HG03442 (cell line): ENCODE measurements at regions not wholly inside any gene's neighbourhood (a gene's known extent, or its start where the extent isn't known, plus 50 kb on each side); places are given as distances from the start of the nearest gene placed in this dataset.
"Not testable (repeated sequence)": the region's sequence is repeated elsewhere in the genome, so short reads cannot be mapped to it uniquely, and the experiment has no call there.

ENCODE experiments used
- ATAC-seq: cut with Tn5 transposase; IDR thresholded peaks from one replicate; pipeline ENCODE4 v1.9.1; 2021; ENCODE audit warnings: mild to moderate bottlenecking, moderate library complexity; ENCODE audit not compliant: unreplicated experiment

- ATAC-seq: no peak
These were observed 572.4 kb upstream of the PPP2R3A start for GRCh38 chr3:135393159-135393558.

- no peak for ATAC-seq
These were observed 571.5 kb upstream of the PPP2R3A start for GRCh38 chr3:135393898-135394525.

GRCh38 chr3:135412475-135412874 lies 553.1 kb upstream of the PPP2R3A start:
- no peak for ATAC-seq

- no peak for ATAC-seq
These were observed 549.3 kb upstream of the PPP2R3A start for GRCh38 chr3:135416182-135416581.

GRCh38 chr3:135419155-135419554 lies 546.4 kb upstream of the PPP2R3A start:
- no peak for ATAC-seq

- ATAC-seq: no peak
These were observed 539.0 kb upstream of the PPP2R3A start for GRCh38 chr3:135426508-135426907.

GRCh38 chr3:135432402-135432801 lies 533.1 kb upstream of the PPP2R3A start:
- ATAC-seq: no peak

GRCh38 chr3:135438889-135439597 lies 526.5 kb upstream of the PPP2R3A start:
- ATAC-seq: not testable (repeated sequence)

GRCh38 chr3:135439632-135440031 lies 525.9 kb upstream of the PPP2R3A start:
- ATAC-seq: not testable (repeated sequence)

GRCh38 chr3:135440233-135440632 lies 525.3 kb upstream of the PPP2R3A start:
- ATAC-seq: no peak

- no peak for ATAC-seq
These were observed 524.8 kb upstream of the PPP2R3A start for GRCh38 chr3:135440746-135441145.

- ATAC-seq: no peak
These were observed 521.5 kb upstream of the PPP2R3A start for GRCh38 chr3:135444058-135444457.

- ATAC-seq: no peak
These were observed 518.0 kb upstream of the PPP2R3A start for GRCh38 chr3:135447483-135447882.

- no peak for ATAC-seq
These were observed 517.0 kb upstream of the PPP2R3A start for GRCh38 chr3:135448520-135448919.

- ATAC-seq: no peak
These were observed 516.5 kb upstream of the PPP2R3A start for GRCh38 chr3:135449046-135449445.

GRCh38 chr3:135451037-135451785 lies 514.3 kb upstream of the PPP2R3A start:
- ATAC-seq: no peak

GRCh38 chr3:135452881-135453280 lies 512.6 kb upstream of the PPP2R3A start:
- no peak for ATAC-seq

- ATAC-seq: no peak
These were observed 512.2 kb upstream of the PPP2R3A start for GRCh38 chr3:135453326-135453725.

GRCh38 chr3:135454890-135455289 lies 510.6 kb upstream of the PPP2R3A start:
- no peak for ATAC-seq

GRCh38 chr3:135456108-135456790 lies 509.3 kb upstream of the PPP2R3A start:
- ATAC-seq: no peak
